Panc1 (cell line): ENCODE measurements at regions not wholly inside any gene's neighbourhood (a gene's known extent, or its start where the extent isn't known, plus 50 kb on each side); places are given as distances from the start of the nearest gene placed in this dataset.

Source experiments
- ATAC-seq: fragments of 200-7000 bp; cut with Tn5 transposase; 2 replicates; pipeline ENCODE4 v1.9.1; 2020; ENCODE audit warnings: mild to moderate bottlenecking, moderate library complexity
- BruUV-seq: library from RNA; stranded (reverse); fragments of 400-500 nt; replicated peaks from 2 replicates; lab custom pipeline; 2021; lab: Mats Ljungman, UMichigan
- CTCF ChIA-PET: fragments of 300-600 bp; sonication (Branson Sonifier 250); formaldehyde crosslinking; loops from one replicate; lab custom pipeline; 2022; ENCODE audit warnings: antibody characterized with exemption; lab: Charles Lee
- POLR2A ChIA-PET: fragments of 300-600 bp; sonication (Branson Sonifier 250); formaldehyde crosslinking; loops from one replicate; lab custom pipeline; 2022; ENCODE audit warnings: antibody characterized with exemption; lab: Charles Lee
- DNase-seq: peaks from one replicate; pipeline ENCODE4 v3.0.0-alpha.2; 2010; ENCODE audit warnings: low read depth, low spot score
- H3K27ac ChIP-seq: 2 replicates; pipeline ENCODE4 v1.5.1; 2011; ENCODE audit warnings: mild to moderate bottlenecking, low read length, inconsistent platforms
- H3K27me3 ChIP-seq: fragments of 200-500 bp; sonication (Bioruptor generic); 2 replicates; pipeline ENCODE4 v1.6.0; 2014; ENCODE audit warnings: low read length, inconsistent platforms; ENCODE audit not compliant: control insufficient read depth, insufficient read depth
- H3K36me3 ChIP-seq: fragments of 200-500 bp; sonication (Bioruptor generic); 2 replicates; pipeline ENCODE4 v1.5.1; 2014; ENCODE audit warnings: inconsistent platforms, mild to moderate bottlenecking, low read length, moderate library complexity; ENCODE audit not compliant: control insufficient read depth, insufficient read depth
- H3K4me1 ChIP-seq: 2 replicates; pipeline ENCODE4 v1.5.1; 2011; ENCODE audit warnings: inconsistent platforms, mild to moderate bottlenecking, low read length, moderate library complexity; ENCODE audit not compliant: control insufficient read depth, insufficient read depth
- H3K4me3 ChIP-seq, 2 experiments: 2 replicates each; pipeline ENCODE4 v1.5.1; 2011 to 2012; ENCODE audit warnings: low read depth in 2 of 2, low read length in 2 of 2, mild to moderate bottlenecking in 2 of 2, inconsistent platforms in 1 of 2, moderate library complexity in 1 of 2
- H3K9me3 ChIP-seq: fragments of 200-500 bp; sonication (Bioruptor generic); 2 replicates; pipeline ENCODE4 v1.5.1; 2014; ENCODE audit warnings: low read depth, mild to moderate bottlenecking, inconsistent platforms, low read length, moderate library complexity; ENCODE audit not compliant: control insufficient read depth, insufficient read depth
- POLR2AphosphoS5 ChIP-seq: IDR thresholded peaks from 2 replicates; pipeline ENCODE4 v1.6.1; 2012; ENCODE audit warnings: mild to moderate bottlenecking, low read depth, low read length, moderate library complexity
- REST ChIP-seq, 2 experiments: IDR thresholded peaks; 2 replicates each; pipeline ENCODE4 v1.6.1; 2011 to 2012; ENCODE audit warnings: low read depth in 2 of 2, control low read depth in 1 of 2, low read length in 1 of 2, mild to moderate bottlenecking in 1 of 2, moderate library complexity in 1 of 2; ENCODE audit not compliant: insufficient read depth in 1 of 2
- SIN3A ChIP-seq: IDR thresholded peaks from 2 replicates; pipeline ENCODE4 v1.6.1; 2012; ENCODE audit warnings: low read depth, mild to moderate bottlenecking, low read length, moderate library complexity, borderline replicate concordance; ENCODE audit not compliant: insufficient read depth
- TCF7L2 ChIP-seq: IDR thresholded peaks from 2 replicates; pipeline ENCODE4 v1.6.1; 2011; ENCODE audit warnings: mild to moderate bottlenecking, low read depth, low read length, inconsistent platforms
- in situ Hi-C: cut with HindIII; loops from 2 replicates; pipeline ENCODE4 v1.10.0; 2016; ENCODE audit warnings: low sequenced_read_pairs, low pct_unique_long_range_greater_than_20kb
- intact Hi-C: fragments of 100-400 bp; cut with micrococcal nuclease; formaldehyde crosslinking; loops from one replicate; pipeline ENCODE4 v1.10.0; 2022; ENCODE audit not compliant: unreplicated experiment
- TF ChIP-seq, protein P1 (sequence below): fragments of 450-650 bp; IDR thresholded peaks from 2 replicates; pipeline ENCODE4 v1.5.1; 2017; ENCODE audit warnings: mild to moderate bottlenecking

DNA sequence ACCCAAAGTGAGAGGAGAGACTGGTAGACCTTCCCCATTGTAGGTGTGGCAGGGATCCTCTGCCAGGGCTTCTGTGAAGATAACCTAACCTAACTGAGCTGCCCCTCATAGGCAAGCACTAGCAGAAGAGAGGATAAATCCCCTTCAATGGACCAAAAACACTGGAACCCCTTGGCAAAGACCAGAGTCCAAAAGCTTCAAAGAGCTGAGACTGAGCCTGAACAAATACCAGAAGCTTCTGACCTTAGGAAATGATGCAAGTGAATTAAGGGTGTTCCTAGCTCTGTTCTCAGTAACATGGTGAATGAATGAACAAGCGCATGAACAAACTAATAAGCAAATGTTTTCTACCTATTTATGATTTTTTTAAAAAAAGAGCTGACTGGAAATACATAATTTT lies 123.2 kb downstream of the RRAGC start:
- no peak for ATAC-seq
- Histone ChIP-seq H3K4me1 (no peaks in the 10 kb centered on the region), H3K36me3 (no peaks in the 10 kb centered on the region), H3K9me3 (no peaks in the 10 kb centered on the region), H3K27ac (no peak overlapping the region), H3K4me3 (no peak overlapping the region), H3K27me3 (peaks cover 7% of the 10 kb centered on the region)
- DNase-seq: no peak
- in situ Hi-C loops (no loop called here), intact Hi-C loops (no loop called here)
- POLR2A ChIA-PET: interaction anchor here (0.5 to 0.9 kb wide), 2 partner anchors 491 to 1222 kb away, joined by 3 to 8 read pairs; partner anchors contain the start of gene MEAF6
- CTCF ChIA-PET: no interaction called here
- no TSS peak for BruUV-seq
- no peak for TF ChIP-seq TCF7L2
- TF ChIP-seq, protein P1, sequence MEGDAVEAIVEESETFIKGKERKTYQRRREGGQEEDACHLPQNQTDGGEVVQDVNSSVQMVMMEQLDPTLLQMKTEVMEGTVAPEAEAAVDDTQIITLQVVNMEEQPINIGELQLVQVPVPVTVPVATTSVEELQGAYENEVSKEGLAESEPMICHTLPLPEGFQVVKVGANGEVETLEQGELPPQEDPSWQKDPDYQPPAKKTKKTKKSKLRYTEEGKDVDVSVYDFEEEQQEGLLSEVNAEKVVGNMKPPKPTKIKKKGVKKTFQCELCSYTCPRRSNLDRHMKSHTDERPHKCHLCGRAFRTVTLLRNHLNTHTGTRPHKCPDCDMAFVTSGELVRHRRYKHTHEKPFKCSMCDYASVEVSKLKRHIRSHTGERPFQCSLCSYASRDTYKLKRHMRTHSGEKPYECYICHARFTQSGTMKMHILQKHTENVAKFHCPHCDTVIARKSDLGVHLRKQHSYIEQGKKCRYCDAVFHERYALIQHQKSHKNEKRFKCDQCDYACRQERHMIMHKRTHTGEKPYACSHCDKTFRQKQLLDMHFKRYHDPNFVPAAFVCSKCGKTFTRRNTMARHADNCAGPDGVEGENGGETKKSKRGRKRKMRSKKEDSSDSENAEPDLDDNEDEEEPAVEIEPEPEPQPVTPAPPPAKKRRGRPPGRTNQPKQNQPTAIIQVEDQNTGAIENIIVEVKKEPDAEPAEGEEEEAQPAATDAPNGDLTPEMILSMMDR: no peak
- no peak for TF ChIP-seq SIN3A
- TF ChIP-seq REST (IDR thresholded peaks at IDR 0.05; ENCODE audit: insufficient read depth in 1 of 2, low read depth in 2 of 2, low read length in 1 of 2): no peak
- TF ChIP-seq POLR2AphosphoS5: no peak

DNA sequence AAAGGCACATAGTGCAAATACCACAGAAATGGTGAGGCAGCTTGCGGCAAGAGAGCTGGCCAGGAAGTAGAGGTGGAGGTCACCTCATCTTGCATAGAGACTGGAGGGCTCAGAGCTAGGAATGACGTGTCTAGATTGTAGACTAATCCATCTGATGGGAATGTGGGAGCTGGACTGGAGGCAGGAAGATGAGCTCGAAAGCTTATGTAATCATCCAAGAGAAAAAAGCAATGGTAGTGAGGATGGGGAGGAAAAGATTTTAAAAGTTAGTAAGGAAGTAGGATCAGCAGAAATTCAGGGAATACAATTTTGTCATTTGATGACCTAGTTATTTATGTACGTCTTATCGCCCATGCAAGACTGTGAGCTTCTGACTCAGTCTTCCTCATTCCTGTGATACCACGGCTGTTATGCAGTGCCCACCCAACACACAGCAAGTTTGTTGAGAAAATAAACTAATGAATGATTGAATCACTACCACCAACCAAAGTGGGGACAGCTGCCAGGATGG lies 123.9 kb downstream of the RRAGC start:
- H3K36me3 ChIP-seq: no peaks in the 10 kb centered on the region
- intact Hi-C loops: no loop called here
- H3K4me1 ChIP-seq: no peaks in the 10 kb centered on the region
- TF ChIP-seq TCF7L2 (no peak), POLR2AphosphoS5 (no peak), REST (IDR thresholded peaks at IDR 0.05; ENCODE audit: insufficient read depth in 1 of 2, low read depth in 2 of 2, low read length in 1 of 2) (no peak), SIN3A (no peak)
- TF ChIP-seq, protein P1: no peak
- H3K27ac ChIP-seq: no peak overlapping the region
- in situ Hi-C loops: no loop called here
- DNase-seq (no peak), ATAC-seq (no peak)
- ChIA-PET POLR2A (no interaction called here), CTCF (no interaction called here)
- H3K27me3 ChIP-seq: peaks cover 8% of the 10 kb centered on the region
- H3K4me3 ChIP-seq: no peak overlapping the region
- no peaks in the 10 kb centered on the region for H3K9me3 ChIP-seq
- BruUV-seq: no TSS peak
